ENCODE measurements at regions not wholly inside any gene's neighbourhood (a gene's known extent, or its start where the extent isn't known, plus 50 kb on each side); places are given as distances from the start of the nearest gene placed in this dataset.

DNA sequence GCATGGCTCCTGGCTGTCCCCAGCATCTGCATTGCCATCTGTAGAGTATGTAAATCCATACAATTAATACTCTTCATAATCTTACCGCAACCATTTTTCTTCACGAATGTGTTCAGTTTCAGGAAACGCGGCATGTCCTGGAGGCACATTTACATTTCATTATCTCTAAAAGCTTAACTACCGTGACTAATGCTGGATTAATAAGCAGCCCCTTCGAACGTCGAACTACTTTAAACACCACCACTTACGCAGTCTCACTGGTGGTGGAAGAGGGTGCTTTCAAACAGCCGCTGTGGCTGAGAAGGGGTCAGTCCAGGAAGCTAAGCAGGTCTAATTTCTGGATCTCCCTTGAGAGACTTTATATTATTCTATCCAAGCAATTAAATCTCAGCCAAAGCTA lies 85.6 kb downstream of the C5orf15 start:
- WGBS, 2 donors, result 76 to 82% methylated on average over 10 of the region's 10 CpGs
- no peak for TF ChIP-seq POLR2A (IDR thresholded peaks at IDR 0.05)
- no peak for DNase-seq
- Histone ChIP-seq H3K4me1 (no peaks in the 10 kb centered on the region), H3K9me3 (no peaks in the 10 kb centered on the region), H3K36me3 (no peaks in the 10 kb centered on the region), H3K27ac (no peak overlapping the region), H3K4me3 (replicated peaks in 1 of 3) (no peak overlapping the region), H3K27me3 (no peaks in the 10 kb centered on the region)
- intact Hi-C loops (cut with DNase I), result no loop called here

DNA sequence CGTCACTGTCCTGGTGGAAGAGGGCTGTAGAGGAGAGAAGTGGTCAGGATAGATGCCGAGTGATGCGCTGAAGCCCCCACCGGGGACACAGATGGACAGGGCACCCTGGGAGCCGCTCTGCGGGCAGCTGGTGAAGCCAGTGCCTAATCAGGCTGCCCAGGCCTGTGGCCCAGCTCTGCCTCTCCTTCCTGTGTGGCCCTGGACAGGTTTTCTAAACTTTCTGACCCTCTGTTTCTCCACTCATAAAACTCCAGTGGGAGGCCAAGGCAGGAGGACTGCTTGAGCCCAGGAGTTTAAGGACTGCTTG lies 86.1 kb downstream of the C5orf15 start:
- Histone ChIP-seq H3K27ac (no peak overlapping the region), H3K4me3 (replicated peaks in 1 of 3) (no peak overlapping the region), H3K36me3 (no peaks in the 10 kb centered on the region), H3K4me1 (no peaks in the 10 kb centered on the region), H3K27me3 (no peaks in the 10 kb centered on the region), H3K9me3 (no peaks in the 10 kb centered on the region)
- 84 to 90% methylated on average over 6 of the region's 6 CpGs for WGBS, 2 donors
- TF ChIP-seq, protein P1, sequence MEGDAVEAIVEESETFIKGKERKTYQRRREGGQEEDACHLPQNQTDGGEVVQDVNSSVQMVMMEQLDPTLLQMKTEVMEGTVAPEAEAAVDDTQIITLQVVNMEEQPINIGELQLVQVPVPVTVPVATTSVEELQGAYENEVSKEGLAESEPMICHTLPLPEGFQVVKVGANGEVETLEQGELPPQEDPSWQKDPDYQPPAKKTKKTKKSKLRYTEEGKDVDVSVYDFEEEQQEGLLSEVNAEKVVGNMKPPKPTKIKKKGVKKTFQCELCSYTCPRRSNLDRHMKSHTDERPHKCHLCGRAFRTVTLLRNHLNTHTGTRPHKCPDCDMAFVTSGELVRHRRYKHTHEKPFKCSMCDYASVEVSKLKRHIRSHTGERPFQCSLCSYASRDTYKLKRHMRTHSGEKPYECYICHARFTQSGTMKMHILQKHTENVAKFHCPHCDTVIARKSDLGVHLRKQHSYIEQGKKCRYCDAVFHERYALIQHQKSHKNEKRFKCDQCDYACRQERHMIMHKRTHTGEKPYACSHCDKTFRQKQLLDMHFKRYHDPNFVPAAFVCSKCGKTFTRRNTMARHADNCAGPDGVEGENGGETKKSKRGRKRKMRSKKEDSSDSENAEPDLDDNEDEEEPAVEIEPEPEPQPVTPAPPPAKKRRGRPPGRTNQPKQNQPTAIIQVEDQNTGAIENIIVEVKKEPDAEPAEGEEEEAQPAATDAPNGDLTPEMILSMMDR (IDR thresholded peaks at IDR 0.05), result no peak
- no peak for TF ChIP-seq POLR2A (IDR thresholded peaks at IDR 0.05)
- DNase-seq, result no peak
- intact Hi-C loops (cut with DNase I), result no loop called here

DNA sequence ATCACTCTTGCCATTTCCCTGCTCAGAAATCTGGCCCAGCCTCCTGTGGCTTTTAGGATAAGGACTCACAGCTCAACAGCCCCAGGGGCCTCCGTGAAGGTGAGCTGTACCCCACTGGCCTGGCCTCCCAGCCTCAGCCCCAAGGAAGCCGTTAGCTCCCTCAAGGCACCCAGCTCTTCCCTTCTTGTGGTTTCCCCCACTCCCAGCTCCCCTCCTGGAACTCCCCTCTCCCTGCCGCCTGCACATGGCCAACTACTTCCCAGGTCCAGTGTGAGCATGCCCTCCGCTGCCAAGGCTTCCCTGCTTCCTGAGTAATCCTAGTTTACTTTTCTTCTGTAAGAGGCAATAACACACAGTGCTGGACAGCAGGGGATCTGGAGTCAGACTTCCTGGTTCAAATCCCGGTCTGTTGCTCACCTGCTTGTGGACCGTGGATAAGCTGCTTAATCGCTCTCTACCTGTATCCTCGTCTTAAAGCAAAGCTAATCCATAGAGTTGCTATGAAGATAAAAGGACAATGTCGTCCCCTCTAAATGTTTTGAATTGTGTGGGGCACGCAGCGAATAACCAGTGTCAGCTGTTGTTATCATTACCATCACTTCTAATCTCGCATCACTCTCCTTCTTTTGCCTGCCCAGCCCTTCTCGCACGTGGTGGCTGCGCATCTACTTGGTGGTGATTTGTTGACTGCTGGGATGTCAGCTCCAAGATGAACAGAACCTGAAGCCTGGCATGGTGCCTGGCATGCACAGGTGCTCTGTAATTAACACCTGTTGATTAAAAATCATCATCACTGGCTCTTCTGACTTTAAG lies 86.6 kb downstream of the C5orf15 start:
- no peak for DNase-seq
- Histone ChIP-seq H3K9me3 (no peaks in the 10 kb centered on the region), H3K36me3 (no peaks in the 10 kb centered on the region), H3K27ac (no peak overlapping the region), H3K27me3 (no peaks in the 10 kb centered on the region), H3K4me1 (no peaks in the 10 kb centered on the region), H3K4me3 (replicated peaks in 1 of 3) (no peak overlapping the region)
- 67 to 76% methylated on average over 15 of the region's 15 CpGs for WGBS, 2 donors
- intact Hi-C loops (cut with DNase I), result no loop called here
- TF ChIP-seq POLR2A (IDR thresholded peaks at IDR 0.05), result no peak
- TF ChIP-seq, protein P1 (IDR thresholded peaks at IDR 0.05), result no peak

DNA sequence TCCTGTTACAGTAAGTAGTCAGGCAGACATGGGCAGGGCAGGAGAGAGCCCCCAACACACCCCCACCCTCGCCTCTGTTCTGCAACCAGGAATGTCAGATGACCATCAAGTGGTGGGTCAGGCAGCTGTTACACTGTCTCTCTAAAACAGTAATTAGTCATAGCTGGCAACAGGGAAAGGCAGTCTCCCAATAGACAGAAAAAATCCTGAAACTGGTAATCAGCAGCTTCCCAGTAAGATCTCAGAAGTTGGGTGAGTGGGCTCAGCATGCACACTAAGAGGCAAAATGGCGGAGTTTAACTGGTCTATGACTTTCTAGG lies 90.2 kb downstream of the C5orf15 start:
- TF ChIP-seq POLR2A (IDR thresholded peaks at IDR 0.05), result no peak
- H3K27ac ChIP-seq, result no peak overlapping the region
- intact Hi-C loops (cut with DNase I), result no loop called here
- no peaks in the 10 kb centered on the region for H3K27me3 ChIP-seq
- H3K9me3 ChIP-seq, result no peaks in the 10 kb centered on the region
- no peak for DNase-seq
- no peak overlapping the region for H3K4me3 ChIP-seq (replicated peaks in 1 of 3)
- no peaks in the 10 kb centered on the region for H3K4me1 ChIP-seq
- H3K36me3 ChIP-seq, result no peaks in the 10 kb centered on the region
- WGBS, 2 donors, result 77 to 80% methylated on average over 2 of the region's 2 CpGs

DNA sequence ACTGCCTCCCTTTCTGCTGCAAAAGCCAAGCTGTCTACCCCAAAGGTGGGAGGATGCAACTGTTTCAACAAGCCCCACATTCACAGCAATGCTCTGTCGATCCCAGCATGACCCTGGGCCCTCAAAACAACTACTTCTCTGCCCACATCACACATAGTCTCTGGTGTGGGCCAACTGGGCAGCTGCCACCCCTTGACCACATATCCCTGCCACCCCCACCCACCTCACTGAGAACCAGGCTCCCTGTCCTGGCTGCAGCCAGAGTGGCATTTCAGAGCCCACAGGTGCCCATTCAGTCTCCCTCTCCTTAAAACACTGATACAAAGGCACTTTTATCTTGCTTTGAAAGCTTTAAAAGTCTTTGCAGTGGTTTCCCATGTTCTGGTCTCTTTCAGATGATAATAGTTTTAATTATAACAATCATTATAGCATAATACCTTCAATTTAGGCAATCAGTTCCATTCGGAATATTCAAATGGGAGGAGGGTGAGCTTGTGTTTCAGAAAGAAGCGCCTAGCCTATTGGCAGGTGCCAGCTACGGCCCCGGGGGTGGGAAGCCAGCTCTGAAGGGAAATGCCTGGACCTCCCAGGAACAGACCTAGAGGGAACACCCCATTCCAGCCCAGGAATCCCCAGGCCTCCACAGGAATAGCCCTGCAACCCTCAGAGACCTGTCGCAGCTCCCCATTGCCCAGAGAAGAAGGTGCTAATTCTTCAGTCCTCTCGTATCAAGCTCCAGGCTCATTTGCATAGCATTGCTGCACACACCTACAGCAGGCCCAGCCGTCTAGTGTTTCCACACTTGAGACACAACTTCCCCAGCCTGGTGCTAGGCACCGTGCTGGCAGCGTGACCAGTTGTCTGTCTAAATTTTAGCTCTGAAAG lies 90.8 kb downstream of the C5orf15 start:
- Histone ChIP-seq H3K27me3 (no peaks in the 10 kb centered on the region), H3K4me1 (no peaks in the 10 kb centered on the region), H3K9me3 (no peaks in the 10 kb centered on the region), H3K27ac (no peak overlapping the region), H3K36me3 (no peaks in the 10 kb centered on the region), H3K4me3 (replicated peaks in 1 of 3) (no peak overlapping the region)
- intact Hi-C loops (cut with DNase I), result no loop called here
- TF ChIP-seq, protein P1 (IDR thresholded peaks at IDR 0.05), result no peak
- no peak for TF ChIP-seq POLR2A (IDR thresholded peaks at IDR 0.05)
- DNase-seq, result no peak
- 74 to 81% methylated on average over 10 of the region's 10 CpGs for WGBS, 2 donors

DNA sequence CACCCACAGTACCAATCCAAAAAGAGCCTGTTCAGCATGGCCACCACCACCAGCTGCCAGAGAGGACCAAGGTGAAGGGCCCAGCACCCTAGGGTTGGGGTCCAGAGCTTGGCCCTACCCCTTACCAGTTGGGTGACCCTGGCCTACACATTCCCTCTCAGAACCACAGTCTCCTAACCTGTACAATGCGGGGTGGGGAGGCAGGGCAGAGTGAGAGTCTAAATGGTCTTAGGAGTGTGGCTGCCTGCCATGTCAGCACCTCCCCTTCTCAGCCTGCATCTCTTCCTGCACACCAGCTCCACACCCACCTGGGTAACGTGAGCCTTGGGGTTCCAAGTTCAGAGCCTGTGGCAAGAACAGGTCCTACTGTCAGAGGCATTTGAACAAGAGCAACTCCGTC lies 92.2 kb downstream of the C5orf15 start:
- 90 to 93% methylated on average over 3 of the region's 3 CpGs for WGBS, 2 donors
- H3K36me3 ChIP-seq, result no peaks in the 10 kb centered on the region
- no peaks in the 10 kb centered on the region for H3K9me3 ChIP-seq
- no peak overlapping the region for H3K27ac ChIP-seq
- H3K4me3 ChIP-seq (replicated peaks in 1 of 3), result no peak overlapping the region
- intact Hi-C loops (cut with DNase I), result no loop called here
- no peaks in the 10 kb centered on the region for H3K27me3 ChIP-seq
- TF ChIP-seq, protein P1 (IDR thresholded peaks at IDR 0.05), result no peak
- no peak for TF ChIP-seq POLR2A (IDR thresholded peaks at IDR 0.05)
- H3K4me1 ChIP-seq, result no peaks in the 10 kb centered on the region
- no peak for DNase-seq

Measured in thyroid gland (tissue), 4 donors.